HG02885 (cell line): ENCODE measurements at regions not wholly inside any gene's neighbourhood (a gene's known extent, or its start where the extent isn't known, plus 50 kb on each side); places are given as distances from the start of the nearest gene placed in this dataset.
"Not testable (repeated sequence)": the region's sequence is repeated elsewhere in the genome, so short reads cannot be mapped to it uniquely, and the experiment has no call there.

ENCODE experiments used
- ATAC-seq: cut with Tn5 transposase; IDR thresholded peaks from one replicate; pipeline ENCODE4 v1.9.1; 2021; ENCODE audit warnings: mild to moderate bottlenecking; ENCODE audit not compliant: unreplicated experiment, poor library complexity

DNA sequence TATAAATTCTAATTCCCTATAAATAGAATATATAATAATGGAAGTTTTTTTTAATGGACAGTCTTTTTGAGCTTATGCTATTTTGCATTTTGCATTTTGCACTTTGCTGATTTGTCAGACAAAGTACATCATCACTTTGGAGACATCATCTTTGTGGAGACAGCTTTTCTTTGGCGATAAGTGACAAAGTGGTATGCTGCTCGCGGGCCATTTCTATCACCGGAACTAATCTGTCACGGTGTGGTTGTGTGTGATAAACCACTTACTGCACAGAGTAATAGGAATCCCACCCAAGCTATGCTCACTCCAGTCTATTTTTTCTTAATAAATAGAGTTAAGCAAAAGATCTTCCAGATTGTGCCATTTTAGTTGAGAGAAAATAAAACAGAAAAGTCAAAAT, 133.1 kb downstream of the MACIR start:
- ATAC-seq = no peak

DNA sequence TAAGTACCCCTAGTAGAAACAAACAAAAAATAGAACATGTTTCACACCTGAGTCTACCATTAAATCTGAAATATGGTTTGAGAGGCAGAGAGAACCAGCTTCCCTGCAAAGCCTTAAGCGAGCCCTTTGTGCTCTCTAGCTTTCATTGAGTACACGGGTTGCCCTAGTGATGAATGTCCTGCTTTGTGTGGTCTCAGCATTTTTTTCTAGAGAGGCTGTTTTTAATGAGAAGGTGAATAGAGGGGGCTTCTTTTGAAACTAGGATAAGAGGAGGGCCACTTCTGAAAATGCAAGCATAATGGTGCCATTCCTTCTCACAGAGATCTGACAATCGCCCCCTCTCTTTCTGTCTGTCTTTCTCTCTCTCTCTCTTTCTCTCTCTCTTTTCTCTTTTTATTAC, 131.3 kb downstream of the MACIR start:
- no peak for ATAC-seq

DNA sequence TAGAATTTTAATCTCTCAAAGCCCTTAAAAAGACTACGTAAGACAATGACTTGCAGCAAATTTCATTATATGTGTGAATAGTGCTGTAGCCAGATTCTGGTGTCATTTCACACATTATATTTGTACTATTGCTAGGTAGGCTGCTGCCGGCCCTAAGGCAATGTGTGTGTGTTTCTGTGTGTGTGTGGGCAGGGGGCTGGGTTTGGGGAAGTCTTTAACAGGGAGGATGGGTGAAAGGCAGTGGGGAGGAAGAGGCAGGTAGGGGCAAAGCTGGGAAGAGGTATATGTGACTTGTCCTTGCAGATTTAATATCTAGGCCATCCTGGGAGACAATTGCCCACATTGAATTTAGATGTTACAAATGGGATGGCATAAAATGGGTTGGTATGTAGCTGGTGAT, 130.8 kb downstream of the MACIR start:
- no peak for ATAC-seq

DNA sequence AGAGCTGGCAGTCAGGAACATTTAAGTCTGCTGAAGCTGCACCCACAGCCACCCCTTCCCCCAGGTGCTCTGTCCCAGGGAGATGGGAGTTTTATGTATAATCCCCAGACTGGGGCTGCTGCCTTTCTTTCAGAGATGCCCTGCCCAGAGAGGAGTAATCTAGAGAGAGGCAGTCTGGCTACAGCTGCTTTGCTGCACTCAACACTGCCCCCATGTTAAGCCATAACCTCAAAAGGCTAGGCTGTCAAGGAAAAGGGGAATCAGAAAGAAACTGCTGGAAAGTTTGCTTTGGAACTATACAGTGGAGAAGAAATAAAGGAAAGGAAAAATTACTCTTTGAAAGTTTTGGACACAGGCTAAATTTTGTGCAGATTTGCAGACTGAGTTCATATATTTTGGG, 127.2 kb downstream of the MACIR start:
- no peak for ATAC-seq

DNA sequence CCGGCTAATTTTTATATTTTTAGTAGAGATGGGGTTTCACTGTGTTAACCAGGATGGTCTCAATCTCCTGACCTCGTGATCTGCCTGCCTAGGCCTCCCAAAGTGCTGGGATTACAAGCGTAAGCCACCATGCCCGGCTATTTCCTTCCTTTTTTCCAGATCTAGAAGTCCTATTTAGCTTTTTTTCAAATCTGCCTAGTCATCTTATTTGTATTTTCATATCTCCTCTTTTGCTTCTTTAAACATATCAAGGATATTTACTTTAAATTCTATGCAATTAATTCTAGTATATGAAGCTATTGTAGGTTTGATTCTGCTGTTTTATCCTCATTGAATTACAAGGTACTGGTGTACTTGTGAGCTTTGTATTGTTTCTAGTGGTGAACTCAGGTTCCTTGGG, 119.1 kb downstream of the MACIR start:
- not testable (repeated sequence) for ATAC-seq

DNA sequence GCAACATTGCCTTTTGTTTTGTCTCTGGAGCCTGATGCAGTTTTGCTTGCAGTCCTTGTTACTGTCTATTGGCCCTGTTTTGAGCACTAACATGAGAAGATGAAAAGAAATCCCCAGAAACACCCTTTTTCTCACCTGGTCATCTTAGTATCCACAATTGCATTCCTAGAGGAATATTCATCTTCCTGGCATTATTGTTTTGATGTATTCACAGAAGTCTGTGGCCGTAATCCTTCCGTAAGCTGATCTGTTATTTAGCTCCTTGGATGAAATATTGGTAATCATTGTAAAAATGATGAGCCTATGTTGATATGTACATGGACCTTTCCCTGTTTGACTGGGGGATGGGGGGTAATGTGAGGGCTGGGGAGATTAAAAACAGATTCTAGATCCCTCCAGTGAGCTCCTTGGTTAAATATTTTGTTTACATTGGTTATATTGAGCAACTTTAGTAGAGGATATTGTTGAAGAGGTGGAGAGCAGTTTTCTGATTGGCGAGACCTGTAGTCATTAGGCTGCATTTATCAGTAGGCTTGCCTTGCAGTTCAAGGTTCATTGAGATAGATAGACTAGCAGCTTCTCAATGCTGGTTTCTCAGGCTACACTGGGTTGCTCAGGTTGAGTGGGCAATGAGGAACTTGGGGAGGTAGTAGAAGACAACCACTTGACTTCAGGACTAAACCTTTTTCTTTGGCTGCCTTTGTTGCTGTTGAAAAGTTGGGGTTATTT, 117.5 kb downstream of the MACIR start:
- no peak for ATAC-seq

DNA sequence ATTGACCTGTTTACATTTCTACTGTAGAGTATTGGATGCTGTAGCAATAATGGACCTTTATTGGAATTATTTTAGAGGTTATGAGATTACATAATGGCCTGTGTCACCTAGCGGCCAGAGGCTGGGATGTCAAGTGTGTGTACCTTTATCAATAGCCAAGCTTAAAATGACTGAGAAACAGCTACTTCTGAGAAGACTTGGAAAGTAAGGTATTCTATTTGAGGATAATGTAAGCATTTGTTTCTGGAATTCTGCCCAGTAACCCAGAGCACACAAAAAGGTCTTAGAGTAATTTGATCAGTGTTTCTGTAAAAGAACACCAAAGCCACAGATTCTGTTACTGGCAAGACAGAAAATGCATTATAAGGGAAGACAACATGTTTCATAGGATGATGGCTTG, 116.8 kb downstream of the MACIR start:
- no peak for ATAC-seq

DNA sequence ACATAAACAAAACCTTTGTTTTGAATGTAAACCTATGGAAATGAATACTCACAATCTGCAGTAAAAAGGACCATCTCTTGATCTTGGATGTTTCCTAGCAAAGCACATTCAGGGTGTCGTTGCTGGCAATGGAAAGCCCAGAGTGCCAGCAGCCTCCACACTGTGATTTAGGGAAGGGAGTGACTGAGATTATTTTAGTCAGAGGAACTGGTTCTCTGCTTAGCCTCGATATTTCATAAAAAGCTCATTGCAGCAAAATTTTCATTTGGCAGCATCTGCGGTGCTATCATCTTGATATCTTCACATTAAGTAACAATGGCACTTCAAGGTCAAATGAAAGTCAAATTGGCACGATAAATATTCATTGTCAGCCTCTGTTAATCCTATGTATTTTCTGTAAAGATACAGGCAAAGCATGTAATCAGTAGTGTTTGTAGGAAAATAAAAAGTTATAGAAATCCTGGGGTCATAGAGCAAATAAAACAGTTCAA, 116.0 kb downstream of the MACIR start:
- no peak for ATAC-seq

DNA sequence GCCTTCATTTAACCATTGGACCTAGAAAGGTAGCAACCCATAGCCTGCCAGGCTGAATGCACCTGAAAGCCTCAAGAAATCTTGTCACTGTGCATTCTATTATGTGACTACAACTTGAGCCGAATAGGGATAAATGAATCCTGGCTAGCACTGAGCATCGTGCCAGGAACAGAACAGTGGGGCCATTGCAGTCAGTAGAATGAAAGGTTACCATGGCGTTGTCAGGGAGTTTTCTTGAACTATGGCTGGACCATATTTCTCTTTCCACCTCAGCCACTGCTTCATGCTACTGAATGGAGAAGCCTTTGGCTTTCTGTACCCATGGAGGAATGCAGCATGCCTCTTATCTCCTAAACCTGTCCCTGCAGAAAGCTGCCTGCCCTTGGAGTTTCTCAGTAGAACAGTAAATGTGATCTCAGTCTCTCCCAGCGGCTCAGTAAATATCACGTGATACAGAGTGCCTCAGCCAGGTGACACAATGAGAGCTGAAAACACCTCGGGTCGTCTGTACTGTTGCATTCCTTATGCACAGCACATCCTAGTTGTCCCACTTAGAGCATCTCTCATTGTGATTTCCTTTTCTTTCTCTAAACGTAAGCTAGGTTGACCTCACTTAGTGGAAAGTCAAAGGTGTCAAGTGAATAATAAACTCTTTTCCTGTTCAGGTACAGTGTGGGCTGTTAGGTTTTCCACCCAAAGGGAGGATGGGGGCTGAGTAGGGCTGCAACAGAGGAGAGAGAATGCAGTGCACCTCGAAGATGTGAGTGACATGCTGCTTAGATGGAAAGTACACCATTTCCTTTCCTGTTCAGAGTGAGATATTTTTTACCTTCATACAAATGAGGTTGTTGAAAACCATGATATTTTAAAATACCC, 115.3 kb downstream of the MACIR start:
- no peak for ATAC-seq

DNA sequence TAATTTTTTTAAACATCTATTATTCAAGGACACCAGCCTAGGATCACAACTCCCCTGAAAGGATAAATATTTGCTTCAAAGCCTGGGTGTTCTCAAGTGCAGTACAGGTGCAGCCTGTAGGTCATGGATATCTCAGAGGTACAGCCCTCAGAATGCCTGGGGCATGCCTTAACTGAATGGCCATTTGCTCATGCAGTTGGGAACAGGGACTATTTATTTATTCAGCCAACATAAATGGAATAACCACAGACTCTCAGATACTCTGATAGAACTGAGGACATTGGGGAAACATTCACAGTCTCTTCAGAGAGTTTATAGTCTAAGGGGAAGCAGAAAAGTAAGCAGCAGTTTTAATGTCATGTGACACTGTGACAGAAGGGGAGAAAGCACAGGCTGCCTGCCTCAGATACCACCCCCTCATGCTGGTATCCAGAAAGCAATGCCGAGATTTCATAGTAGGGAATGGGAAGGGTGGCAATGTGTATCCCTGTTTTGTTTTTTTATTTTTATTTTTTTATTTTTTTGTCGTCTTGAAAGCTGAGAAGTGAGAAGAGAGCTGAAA, 112.6 kb downstream of the MACIR start:
- no peak for ATAC-seq

DNA sequence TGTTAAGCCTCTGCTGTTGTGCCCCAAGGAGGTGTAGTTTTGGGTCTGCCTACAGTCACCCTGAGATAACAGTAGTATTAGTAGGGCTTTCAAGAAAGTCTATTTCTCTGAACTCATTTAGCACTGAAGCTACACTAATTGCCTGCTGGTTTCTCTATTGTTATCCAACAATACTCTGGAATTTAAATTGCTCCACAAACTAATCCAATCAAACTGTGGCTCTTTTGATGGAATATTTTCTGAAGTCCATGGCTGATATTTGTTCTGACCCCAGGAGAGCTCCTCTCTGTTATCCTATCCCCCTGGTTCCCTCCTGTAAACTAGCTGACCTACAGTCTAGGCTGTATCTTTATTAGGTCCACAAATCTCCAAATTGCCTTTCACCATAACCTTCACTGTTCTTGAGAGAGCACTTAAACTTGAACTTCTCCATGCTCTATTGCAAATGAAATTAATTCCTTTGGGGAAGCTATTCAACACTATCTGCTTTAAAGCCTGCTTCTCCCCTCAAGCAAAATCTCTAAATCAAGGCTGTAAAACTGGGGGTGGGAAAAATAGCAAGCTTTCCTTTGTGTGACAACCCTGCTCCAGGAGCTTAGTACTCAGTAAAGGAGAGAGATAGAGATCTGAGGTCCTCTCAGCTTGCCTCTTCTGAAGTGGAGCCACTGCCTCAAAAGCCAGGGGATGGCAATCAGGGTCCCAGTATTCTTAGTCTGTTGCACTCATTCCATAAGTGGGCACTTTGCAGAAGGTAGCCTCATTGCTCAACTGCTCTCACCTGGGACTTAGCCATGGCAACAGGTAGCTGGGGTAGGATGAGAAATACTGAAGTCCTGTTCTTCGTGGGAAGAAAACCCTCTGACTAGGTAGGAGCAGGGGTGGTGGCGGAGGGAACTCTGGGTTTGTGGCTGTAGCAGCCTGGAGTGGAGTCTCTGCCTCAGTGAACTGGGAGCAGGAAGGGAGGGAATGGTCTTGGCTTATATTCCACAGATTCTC, 110.9 kb downstream of the MACIR start:
- no peak for ATAC-seq

DNA sequence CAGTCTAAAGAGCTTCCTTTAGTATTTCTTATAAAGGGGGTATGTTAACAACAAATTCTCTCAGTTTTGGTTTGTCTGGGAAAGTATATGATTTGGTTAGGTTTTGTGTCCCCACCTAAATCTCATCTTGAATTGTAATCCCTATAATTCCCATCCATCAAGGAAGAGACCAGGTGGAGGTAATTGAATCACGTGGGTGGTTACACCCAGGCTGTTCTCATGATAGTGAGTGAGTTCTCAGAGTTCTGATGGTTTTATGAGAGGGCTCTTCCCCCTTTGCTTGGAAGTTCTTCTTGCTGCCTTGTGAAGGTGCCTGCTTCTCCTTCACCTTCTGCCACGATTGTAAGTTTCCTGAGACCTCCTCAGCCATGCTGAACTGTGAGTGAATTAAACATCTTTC, 109.1 kb downstream of the MACIR start:
- no peak for ATAC-seq

DNA sequence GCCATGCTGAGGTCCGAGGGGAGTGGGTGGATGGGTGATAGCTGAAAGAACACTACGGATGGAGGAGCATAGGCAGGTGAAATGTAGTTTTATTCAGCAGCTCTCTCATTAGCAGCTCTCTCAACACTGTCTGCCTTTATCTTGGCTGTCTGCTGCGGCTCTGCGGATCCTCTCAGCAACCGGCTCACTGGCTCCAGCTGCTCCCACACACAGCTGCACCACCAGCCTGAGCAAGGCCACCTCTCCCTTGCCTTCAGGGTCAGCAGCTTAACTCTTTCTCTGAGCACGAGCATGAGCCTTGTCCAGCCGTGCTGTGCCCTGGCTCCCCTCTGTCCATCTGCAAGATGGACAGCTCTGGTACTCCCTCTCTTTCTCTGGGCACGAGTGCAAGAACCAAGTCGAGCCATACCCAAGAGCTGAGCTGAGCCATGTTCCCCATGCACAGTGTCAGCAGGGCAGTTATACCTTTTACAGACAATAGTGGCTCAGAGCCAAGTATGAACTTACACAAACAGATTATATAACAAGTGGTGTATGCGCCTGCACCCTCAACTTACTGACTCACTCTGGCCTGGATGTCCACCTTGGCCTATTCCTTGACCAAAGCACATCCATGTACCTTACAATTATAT, 108.5 kb downstream of the MACIR start:
- ATAC-seq = no peak

DNA sequence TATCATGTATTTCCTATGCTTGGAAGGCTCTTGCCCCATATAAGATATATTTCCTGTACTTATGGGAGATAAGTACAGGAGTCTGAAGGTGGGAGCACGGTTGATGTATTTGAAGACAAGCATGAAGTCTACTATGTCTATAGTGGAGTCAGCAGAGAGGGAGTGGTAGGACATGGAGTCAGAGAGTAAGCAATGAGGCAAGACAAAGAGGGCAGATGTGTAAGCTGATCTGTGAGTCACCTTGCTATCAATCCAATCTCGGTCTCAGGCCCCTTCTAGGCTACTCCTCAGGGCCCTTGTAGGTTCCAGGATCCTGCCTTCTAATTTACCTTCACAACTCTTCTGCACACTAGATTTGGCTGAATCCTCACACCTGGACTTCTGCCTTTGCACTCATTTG, 105.5 kb downstream of the MACIR start:
- ATAC-seq = no peak

DNA sequence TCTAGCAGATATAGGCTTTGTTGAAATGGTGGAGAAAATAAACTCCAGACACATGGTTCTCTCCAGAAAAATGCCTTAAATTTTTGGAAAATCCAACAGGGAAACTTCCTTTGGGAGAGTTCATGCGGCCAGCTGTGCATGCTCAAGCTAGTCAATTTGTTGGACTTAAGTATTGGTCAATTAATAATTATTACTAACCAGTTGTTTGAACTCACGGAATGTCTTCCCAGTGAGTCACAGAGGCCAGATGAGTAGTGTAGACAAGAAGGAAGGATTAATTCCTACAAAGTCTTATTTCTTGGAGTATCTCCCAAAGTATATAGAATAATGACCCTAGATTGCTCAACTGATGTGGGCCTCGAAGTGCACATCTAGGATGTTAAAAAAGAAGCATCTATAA, 103.6 kb downstream of the MACIR start:
- ATAC-seq = no peak

DNA sequence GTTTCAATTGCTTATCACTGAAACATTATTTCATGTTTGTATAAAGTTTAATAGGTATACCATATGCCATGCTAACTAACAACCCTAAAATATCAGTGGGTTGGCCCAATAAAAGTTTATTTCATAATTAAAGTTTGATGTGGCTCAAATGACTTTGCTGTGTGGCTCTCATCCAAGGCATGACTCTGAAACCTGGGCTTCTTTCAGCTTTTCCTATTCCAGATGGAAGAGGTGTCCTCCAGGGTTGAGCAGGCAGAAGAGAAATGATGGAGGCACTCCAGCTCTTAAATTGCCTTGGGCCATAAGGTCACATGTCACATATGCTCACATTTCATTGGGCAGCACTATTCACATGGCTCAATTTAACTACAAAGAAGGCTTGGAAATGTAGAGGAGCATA, 101.9 kb downstream of the MACIR start:
- ATAC-seq = no peak

DNA sequence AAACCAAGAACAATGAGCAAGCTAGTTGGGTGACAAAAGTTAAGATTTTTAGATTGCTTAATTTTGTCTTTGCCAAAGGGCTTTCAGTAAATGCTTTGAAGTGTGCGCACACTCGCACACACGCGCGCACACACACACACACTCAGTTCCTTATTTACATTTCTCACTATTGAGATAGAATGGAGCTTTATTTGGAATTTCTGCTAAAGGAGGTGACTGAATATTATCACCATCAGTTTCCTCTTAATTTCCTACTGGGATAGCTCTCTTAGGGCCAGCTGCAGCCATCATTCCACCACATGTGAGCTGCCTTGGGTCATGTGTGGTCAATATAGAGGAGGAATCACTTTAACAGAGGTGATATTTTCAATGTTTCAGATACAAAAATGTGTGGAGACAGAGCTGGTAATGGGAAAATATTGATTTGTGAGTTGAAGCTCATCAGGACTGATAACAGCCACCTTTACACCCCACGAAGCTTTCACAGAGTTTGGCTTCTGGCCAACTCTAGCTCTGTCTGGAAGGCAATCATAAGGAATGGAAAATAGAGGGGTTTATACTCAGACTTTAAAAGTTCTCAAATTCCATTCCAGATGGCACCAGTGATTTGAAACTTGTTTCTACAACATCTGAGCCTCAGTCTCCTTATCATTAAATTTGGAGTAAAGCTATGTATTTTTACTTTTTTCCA, 99.9 kb downstream of the MACIR start:
- ATAC-seq = no peak

DNA sequence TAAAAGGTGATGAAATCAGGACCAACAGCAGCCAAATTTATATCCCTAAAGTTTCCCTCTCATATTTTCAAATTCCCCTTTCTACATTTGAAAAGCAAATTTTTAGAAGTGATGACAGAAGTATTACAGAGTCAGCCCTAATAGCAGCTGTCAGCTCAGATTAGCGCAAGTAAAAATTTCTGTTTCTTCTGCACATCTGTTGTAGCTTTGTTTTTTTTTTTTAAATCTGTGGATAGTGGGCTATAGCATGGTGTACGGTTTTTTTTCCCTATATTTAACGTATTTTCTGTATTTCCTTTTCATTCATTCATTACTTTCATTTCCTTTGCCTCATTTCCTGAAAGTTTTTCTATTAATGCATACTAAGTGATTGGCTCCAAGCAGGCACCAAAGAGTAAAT, 99.1 kb downstream of the MACIR start:
- ATAC-seq = no peak
